ENCODE measurements at regions not wholly inside any gene's neighbourhood (a gene's known extent, or its start where the extent isn't known, plus 50 kb on each side); places are given as distances from the start of the nearest gene placed in this dataset.

GRCh38 chr16:48105456-48105855, 50.3 kb downstream of the ABCC12 start:
- TF ChIP-seq, protein P1, sequence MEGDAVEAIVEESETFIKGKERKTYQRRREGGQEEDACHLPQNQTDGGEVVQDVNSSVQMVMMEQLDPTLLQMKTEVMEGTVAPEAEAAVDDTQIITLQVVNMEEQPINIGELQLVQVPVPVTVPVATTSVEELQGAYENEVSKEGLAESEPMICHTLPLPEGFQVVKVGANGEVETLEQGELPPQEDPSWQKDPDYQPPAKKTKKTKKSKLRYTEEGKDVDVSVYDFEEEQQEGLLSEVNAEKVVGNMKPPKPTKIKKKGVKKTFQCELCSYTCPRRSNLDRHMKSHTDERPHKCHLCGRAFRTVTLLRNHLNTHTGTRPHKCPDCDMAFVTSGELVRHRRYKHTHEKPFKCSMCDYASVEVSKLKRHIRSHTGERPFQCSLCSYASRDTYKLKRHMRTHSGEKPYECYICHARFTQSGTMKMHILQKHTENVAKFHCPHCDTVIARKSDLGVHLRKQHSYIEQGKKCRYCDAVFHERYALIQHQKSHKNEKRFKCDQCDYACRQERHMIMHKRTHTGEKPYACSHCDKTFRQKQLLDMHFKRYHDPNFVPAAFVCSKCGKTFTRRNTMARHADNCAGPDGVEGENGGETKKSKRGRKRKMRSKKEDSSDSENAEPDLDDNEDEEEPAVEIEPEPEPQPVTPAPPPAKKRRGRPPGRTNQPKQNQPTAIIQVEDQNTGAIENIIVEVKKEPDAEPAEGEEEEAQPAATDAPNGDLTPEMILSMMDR (IDR thresholded peaks at IDR 0.05) = no peak
- no peak for TF ChIP-seq POLR2A (IDR thresholded peaks at IDR 0.05)
